Inferior parietal cortex (tissue), 1 donor: ENCODE measurements at regions not wholly inside any gene's neighbourhood (a gene's known extent, or its start where the extent isn't known, plus 50 kb on each side); places are given as distances from the start of the nearest gene placed in this dataset.
"Not testable (repeated sequence)": the region's sequence is repeated elsewhere in the genome, so short reads cannot be mapped to it uniquely, and the experiment has no call there.

Experiments used
- DNase-seq: peaks from one replicate; pipeline ENCODE4 v3.0.0-alpha.2; 2016; ENCODE audit errors: extremely low spot score

GRCh38 chr6:15114061-15114460 is 131.8 kb upstream of the JARID2 start:
- DNase-seq, result no peak

GRCh38 chr6:15116889-15117288 is 129.0 kb upstream of the JARID2 start:
- no peak for DNase-seq

- DNase-seq, result no peak
Measured at GRCh38 chr6:15121443-15121842, 124.4 kb upstream of the JARID2 start.

GRCh38 chr6:15121977-15122550 is 123.8 kb upstream of the JARID2 start:
- DNase-seq, result no peak

GRCh38 chr6:15129887-15130286 is 116.0 kb upstream of the JARID2 start:
- DNase-seq, result no peak

- DNase-seq, result no peak
Measured at GRCh38 chr6:15131234-15131633, 114.6 kb upstream of the JARID2 start.

GRCh38 chr6:15131651-15132061 is 114.2 kb upstream of the JARID2 start:
- no peak for DNase-seq

GRCh38 chr6:15132167-15132566 is 113.7 kb upstream of the JARID2 start:
- no peak for DNase-seq

GRCh38 chr6:15132854-15133670 is 112.8 kb upstream of the JARID2 start:
- no peak for DNase-seq

- no peak for DNase-seq
Measured at GRCh38 chr6:15137086-15137485, 108.8 kb upstream of the JARID2 start.

GRCh38 chr6:15143086-15143485 is 102.8 kb upstream of the JARID2 start:
- no peak for DNase-seq

- DNase-seq, result no peak
Measured at GRCh38 chr6:15143540-15143939, 102.3 kb upstream of the JARID2 start.

GRCh38 chr6:15145821-15146220 is 100.0 kb upstream of the JARID2 start:
- no peak for DNase-seq

- DNase-seq, result no peak
Measured at GRCh38 chr6:15147827-15148226, 98.0 kb upstream of the JARID2 start.

GRCh38 chr6:15148356-15148946 is 97.4 kb upstream of the JARID2 start:
- DNase-seq, result no peak

- no peak for DNase-seq
Measured at GRCh38 chr6:15150207-15150606, 95.7 kb upstream of the JARID2 start.

- DNase-seq, result no peak
Measured at GRCh38 chr6:15152700-15153099, 93.2 kb upstream of the JARID2 start.

GRCh38 chr6:15153191-15153590 is 92.7 kb upstream of the JARID2 start:
- no peak for DNase-seq

GRCh38 chr6:15157479-15157878 is 88.4 kb upstream of the JARID2 start:
- no peak for DNase-seq

GRCh38 chr6:15158821-15159619 is 86.8 kb upstream of the JARID2 start:
- no peak for DNase-seq

GRCh38 chr6:15160812-15161211 is 85.1 kb upstream of the JARID2 start:
- no peak for DNase-seq

GRCh38 chr6:15164855-15165254 is 81.0 kb upstream of the JARID2 start:
- not testable (repeated sequence) for DNase-seq
